RWPE1 (cell line): ENCODE measurements at regions not wholly inside any gene's neighbourhood (a gene's known extent, or its start where the extent isn't known, plus 50 kb on each side); places are given as distances from the start of the nearest gene placed in this dataset.

Source experiments
- CTCF ChIA-PET: fragments of 350-600 bp; sonication (Branson Sonifier 250); formaldehyde crosslinking; extraction: SDS; loops from one replicate; lab custom pipeline; 2021; lab: Yijun Ruan, JAX
- POLR2A ChIA-PET: fragments of 400-600 bp; formaldehyde crosslinking; extraction: SDS; loops from one replicate; lab custom pipeline; 2020; ENCODE audit warnings: antibody characterized with exemption; ENCODE audit not compliant: low non-redundant PET; lab: Yijun Ruan, JAX
- DNase-seq: peaks from one replicate; pipeline ENCODE4 v3.0.0; 2012; ENCODE audit warnings: low spot score
- H3K27ac ChIP-seq: fragments of 450-650 bp; 2 replicates; pipeline ENCODE4 v1.5.1; 2017
- CTCF ChIP-seq: fragments of 450-650 bp; conservative IDR thresholded peaks from 2 replicates; pipeline ENCODE4 v1.5.1; 2017; ENCODE audit warnings: low read depth, mild to moderate bottlenecking

GRCh38 chr4:176889776-176890175, 97.1 kb upstream of the VEGFC start:
- no peak for DNase-seq
- ChIA-PET POLR2A (no interaction called here), CTCF (no interaction called here)
- TF ChIP-seq CTCF, result no peak
- H3K27ac ChIP-seq, result no peak overlapping the region

- no peak for TF ChIP-seq CTCF
- POLR2A ChIA-PET, result no interaction called here
- no peak for DNase-seq
- CTCF ChIA-PET, result interaction anchor here (1.1 kb wide), 1 partner anchor 153 kb away, joined by 3 read pairs; no protein-coding TSS in a partner anchor
- no peak overlapping the region for H3K27ac ChIP-seq
Observed at GRCh38 chr4:176894498-176894897, 101.8 kb upstream of the VEGFC start.

- ChIA-PET CTCF (no interaction called here), POLR2A (no interaction called here)
- H3K27ac ChIP-seq, result no peak overlapping the region
- no peak for TF ChIP-seq CTCF
- DNase-seq, result no peak
Observed at GRCh38 chr4:176896211-176896610, 103.5 kb upstream of the VEGFC start.

GRCh38 chr4:176897226-176897625, 104.5 kb upstream of the VEGFC start:
- ChIA-PET CTCF (no interaction called here), POLR2A (no interaction called here)
- no peak for TF ChIP-seq CTCF
- DNase-seq, result no peak
- H3K27ac ChIP-seq, result no peak overlapping the region

- no peak for TF ChIP-seq CTCF
- no peak for DNase-seq
- POLR2A ChIA-PET, result no interaction called here
- H3K27ac ChIP-seq, result no peak overlapping the region
- CTCF ChIA-PET, result interaction anchor here (0.6 to 0.8 kb wide), 3 partner anchors 14 to 485 kb away, joined by 3 to 6 read pairs (median 4); no protein-coding TSS in a partner anchor
Observed at GRCh38 chr4:176898791-176899190, 106.1 kb upstream of the VEGFC start.

- peak; percentile 63 for DNase-seq
- no peak overlapping the region for H3K27ac ChIP-seq
- TF ChIP-seq CTCF, result no peak
- CTCF ChIA-PET, result interaction anchor here (1.6 kb wide), 1 partner anchor 145 kb away, joined by 8 read pairs; no protein-coding TSS in a partner anchor
- POLR2A ChIA-PET, result no interaction called here
Observed at GRCh38 chr4:176902710-176903323, 110.1 kb upstream of the VEGFC start.
